ENCODE measurements at regions not wholly inside any gene's neighbourhood (a gene's known extent, or its start where the extent isn't known, plus 50 kb on each side); places are given as distances from the start of the nearest gene placed in this dataset.

- H3K4me1 Mint-ChIP-seq = peaks cover 13% of the 10 kb centered on the region
- no peaks in the 10 kb centered on the region for H3K36me3 Mint-ChIP-seq (ENCODE audit: low read depth)
- no peaks in the 10 kb centered on the region for H3K9me3 Mint-ChIP-seq
- no peaks in the 10 kb centered on the region for H3K27me3 Mint-ChIP-seq (ENCODE audit: low read depth)
- no peak overlapping the region for H3K4me3 Mint-ChIP-seq
- TF ChIP-seq, protein P1, sequence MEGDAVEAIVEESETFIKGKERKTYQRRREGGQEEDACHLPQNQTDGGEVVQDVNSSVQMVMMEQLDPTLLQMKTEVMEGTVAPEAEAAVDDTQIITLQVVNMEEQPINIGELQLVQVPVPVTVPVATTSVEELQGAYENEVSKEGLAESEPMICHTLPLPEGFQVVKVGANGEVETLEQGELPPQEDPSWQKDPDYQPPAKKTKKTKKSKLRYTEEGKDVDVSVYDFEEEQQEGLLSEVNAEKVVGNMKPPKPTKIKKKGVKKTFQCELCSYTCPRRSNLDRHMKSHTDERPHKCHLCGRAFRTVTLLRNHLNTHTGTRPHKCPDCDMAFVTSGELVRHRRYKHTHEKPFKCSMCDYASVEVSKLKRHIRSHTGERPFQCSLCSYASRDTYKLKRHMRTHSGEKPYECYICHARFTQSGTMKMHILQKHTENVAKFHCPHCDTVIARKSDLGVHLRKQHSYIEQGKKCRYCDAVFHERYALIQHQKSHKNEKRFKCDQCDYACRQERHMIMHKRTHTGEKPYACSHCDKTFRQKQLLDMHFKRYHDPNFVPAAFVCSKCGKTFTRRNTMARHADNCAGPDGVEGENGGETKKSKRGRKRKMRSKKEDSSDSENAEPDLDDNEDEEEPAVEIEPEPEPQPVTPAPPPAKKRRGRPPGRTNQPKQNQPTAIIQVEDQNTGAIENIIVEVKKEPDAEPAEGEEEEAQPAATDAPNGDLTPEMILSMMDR (IDR thresholded peaks at IDR 0.05; ENCODE audit: unreplicated experiment in 3 of 3) = no peak
- H3K27ac Mint-ChIP-seq = no peak overlapping the region
Observed at GRCh38 chr1:199178646-199179045, 539.8 kb downstream of the PTPRC start.

DNA sequence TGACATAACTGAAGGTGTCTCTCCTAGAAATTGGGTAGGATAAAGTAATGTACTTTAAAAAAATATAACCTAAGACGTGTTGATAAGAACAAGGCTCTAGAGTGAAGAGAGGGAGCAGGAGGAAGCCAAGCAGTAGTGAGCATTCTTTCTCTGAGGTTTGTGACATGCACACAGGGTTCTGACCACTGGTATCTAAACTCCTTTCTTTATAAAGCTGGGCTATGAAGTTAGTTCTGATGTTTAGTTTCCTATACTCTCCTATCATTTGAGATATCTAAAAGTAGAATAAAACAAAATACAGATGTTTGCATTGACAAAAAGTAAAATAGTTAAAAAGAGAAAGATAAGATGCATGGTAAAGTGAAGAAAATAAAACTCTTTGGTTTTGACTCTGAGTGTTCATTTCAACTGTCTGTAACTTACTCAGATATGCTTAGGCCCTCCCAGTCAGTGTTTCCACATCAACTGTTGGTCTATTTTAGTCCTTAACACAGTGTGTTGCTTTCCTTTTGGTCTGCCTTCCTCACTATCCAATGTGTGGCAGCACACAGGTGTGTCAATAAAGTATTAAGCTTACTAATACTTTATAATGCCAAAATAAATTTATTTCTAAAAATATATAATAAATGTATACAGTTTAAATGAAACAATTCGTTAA is 543.5 kb downstream of the PTPRC start:
- H3K36me3 Mint-ChIP-seq (ENCODE audit: low read depth) = no peaks in the 10 kb centered on the region
- H3K9me3 Mint-ChIP-seq = no peaks in the 10 kb centered on the region
- H3K27ac Mint-ChIP-seq = peak overlapping the region in 1 of 3 experiments; percentile 55
- TF ChIP-seq, protein P1 (IDR thresholded peaks at IDR 0.05; ENCODE audit: unreplicated experiment in 3 of 3) = no peak
- no peak overlapping the region for H3K4me3 Mint-ChIP-seq
- no peaks in the 10 kb centered on the region for H3K27me3 Mint-ChIP-seq (ENCODE audit: low read depth)
- peaks cover 7% of the 10 kb centered on the region for H3K4me1 Mint-ChIP-seq

DNA sequence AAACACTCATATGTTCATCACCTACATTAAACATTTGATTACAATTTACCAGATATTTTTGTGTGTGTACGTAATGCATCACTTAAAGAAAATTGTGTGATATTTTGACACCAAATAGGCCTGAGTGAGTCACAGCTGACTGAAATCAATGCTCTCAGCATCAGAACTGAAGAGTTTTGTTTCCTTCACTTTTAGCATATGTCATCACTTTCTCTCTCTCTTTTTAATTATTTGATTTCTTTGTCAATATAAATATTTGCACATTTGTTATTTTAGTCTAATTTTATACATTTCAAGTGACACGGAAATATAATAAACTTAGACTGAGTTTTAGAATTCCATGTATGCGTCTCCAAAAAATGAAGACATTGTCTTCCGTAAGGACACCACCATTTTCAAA is 545.3 kb downstream of the PTPRC start:
- H3K4me3 Mint-ChIP-seq = no peak overlapping the region
- no peaks in the 10 kb centered on the region for H3K27me3 Mint-ChIP-seq (ENCODE audit: low read depth)
- H3K27ac Mint-ChIP-seq = no peak overlapping the region
- no peaks in the 10 kb centered on the region for H3K36me3 Mint-ChIP-seq (ENCODE audit: low read depth)
- TF ChIP-seq, protein P1 (IDR thresholded peaks at IDR 0.05; ENCODE audit: unreplicated experiment in 3 of 3) = no peak
- peaks cover 7% of the 10 kb centered on the region for H3K4me1 Mint-ChIP-seq
- no peaks in the 10 kb centered on the region for H3K9me3 Mint-ChIP-seq

- no peak overlapping the region for H3K4me3 Mint-ChIP-seq
- no peak overlapping the region for H3K27ac Mint-ChIP-seq
- TF ChIP-seq, protein P1 (IDR thresholded peaks at IDR 0.05; ENCODE audit: unreplicated experiment in 3 of 3) = no peak
- H3K27me3 Mint-ChIP-seq (ENCODE audit: low read depth) = no peaks in the 10 kb centered on the region
- no peaks in the 10 kb centered on the region for H3K4me1 Mint-ChIP-seq
- H3K36me3 Mint-ChIP-seq (ENCODE audit: low read depth) = no peaks in the 10 kb centered on the region
- peaks cover 7% of the 10 kb centered on the region for H3K9me3 Mint-ChIP-seq
Observed at GRCh38 chr1:199194862-199195261, 556.0 kb downstream of the PTPRC start.

GRCh38 chr1:199197695-199198094 is 558.9 kb downstream of the PTPRC start:
- H3K27ac Mint-ChIP-seq = no peak overlapping the region
- H3K4me1 Mint-ChIP-seq = no peaks in the 10 kb centered on the region
- H3K9me3 Mint-ChIP-seq = peaks cover 7% of the 10 kb centered on the region
- no peak overlapping the region for H3K4me3 Mint-ChIP-seq
- no peaks in the 10 kb centered on the region for H3K36me3 Mint-ChIP-seq (ENCODE audit: low read depth)
- no peaks in the 10 kb centered on the region for H3K27me3 Mint-ChIP-seq (ENCODE audit: low read depth)
- TF ChIP-seq, protein P1 (IDR thresholded peaks at IDR 0.05; ENCODE audit: unreplicated experiment in 3 of 3) = no peak

- Mint-ChIP-seq H3K4me1 (no peaks in the 10 kb centered on the region), H3K27me3 (ENCODE audit: low read depth) (no peaks in the 10 kb centered on the region), H3K9me3 (peaks cover 9% of the 10 kb centered on the region), H3K27ac (no peak overlapping the region), H3K4me3 (no peak overlapping the region), H3K36me3 (ENCODE audit: low read depth) (no peaks in the 10 kb centered on the region)
- TF ChIP-seq, protein P1 (IDR thresholded peaks at IDR 0.05; ENCODE audit: unreplicated experiment in 3 of 3) = no peak
Observed at GRCh38 chr1:199202331-199202730, 563.5 kb downstream of the PTPRC start.
